PC-9 (cell line): ENCODE measurements at regions not wholly inside any gene's neighbourhood (a gene's known extent, or its start where the extent isn't known, plus 50 kb on each side); places are given as distances from the start of the nearest gene placed in this dataset.

Experiments
- CTCF ChIP-seq: fragments of 200-600 bp; sonication (generic); conservative IDR thresholded peaks from 2 replicates; pipeline ENCODE4 v1.6.1; 2017; ENCODE audit warnings: mixed run types, antibody characterized with exemption, mild to moderate bottlenecking, moderate library complexity
- EZH2 ChIP-seq: fragments of 200-600 bp; sonication (generic); IDR thresholded peaks from 2 replicates; pipeline ENCODE4 v1.8.0; 2017; ENCODE audit warnings: antibody characterized with exemption, low read depth

- TF ChIP-seq CTCF, result no peak
- TF ChIP-seq EZH2, result no peak
These were observed 97.1 kb downstream of the TMEM212 start for GRCh38 chr3:171940151-171940649.
